OCI-LY1 (cell line): ENCODE measurements at regions not wholly inside any gene's neighbourhood (a gene's known extent, or its start where the extent isn't known, plus 50 kb on each side); places are given as distances from the start of the nearest gene placed in this dataset.

Experiments used
- H2AFZ ChIP-seq: fragments of 200-600 bp; sonication (generic), shearing (Covaris generic); 2 replicates; pipeline ENCODE4 v1.6.0; 2014; ENCODE audit warnings: antibody characterized with exemption, mild to moderate bottlenecking, low read length
- H3F3A ChIP-seq: fragments of 200-600 bp; sonication (generic), shearing (Covaris generic); 2 replicates; pipeline ENCODE4 v1.6.0; 2014; ENCODE audit warnings: mild to moderate bottlenecking, antibody characterized with exemption, low read length, moderate library complexity; ENCODE audit not compliant: insufficient read depth
- H3K27ac ChIP-seq: fragments of 200-600 bp; sonication (generic); 2 replicates; pipeline ENCODE4 v1.5.1; 2014; ENCODE audit warnings: low read length, mixed run types, mild to moderate bottlenecking, low read depth; ENCODE audit not compliant: poor library complexity, severe bottlenecking
- H3K27me3 ChIP-seq: fragments of 200-600 bp; sonication (generic); 2 replicates; pipeline ENCODE4 v1.6.0; 2014; ENCODE audit warnings: antibody characterized with exemption, mild to moderate bottlenecking, low read length, moderate library complexity; ENCODE audit not compliant: insufficient read depth
- H3K36me3 ChIP-seq: fragments of 200-600 bp; sonication (generic); 2 replicates; pipeline ENCODE4 v1.6.1; 2014; ENCODE audit warnings: mild to moderate bottlenecking, antibody characterized with exemption, low read length, moderate library complexity, mixed read lengths; ENCODE audit not compliant: insufficient read depth
- H3K4me1 ChIP-seq: fragments of 200-600 bp; sonication (generic); 2 replicates; pipeline ENCODE4 v1.5.1; 2014; ENCODE audit warnings: mild to moderate bottlenecking, low read length, moderate library complexity; ENCODE audit not compliant: insufficient read depth, severe bottlenecking
- H3K4me2 ChIP-seq: fragments of 200-600 bp; sonication (generic), shearing (Covaris generic); 2 replicates; pipeline ENCODE4 v1.6.1; 2014; ENCODE audit warnings: low read length
- H3K4me3 ChIP-seq: fragments of 200-600 bp; sonication (generic); 2 replicates; pipeline ENCODE4 v1.5.1; 2014; ENCODE audit warnings: low read length, low read depth, mild to moderate bottlenecking, mixed read lengths; ENCODE audit not compliant: poor library complexity, severe bottlenecking
- H3K79me2 ChIP-seq: fragments of 200-600 bp; shearing (Covaris generic); 2 replicates; pipeline ENCODE4 v1.6.1; 2016; ENCODE audit warnings: mixed run types, low read length, mixed read lengths; ENCODE audit not compliant: insufficient read depth
- H3K9ac ChIP-seq: fragments of 200-600 bp; sonication (generic), shearing (Covaris generic); 2 replicates; pipeline ENCODE4 v1.6.1; 2014; ENCODE audit warnings: mild to moderate bottlenecking, low read length, mixed read lengths
- H3K9me2 ChIP-seq: fragments of 200-600 bp; sonication (generic), shearing (Covaris generic); 2 replicates; pipeline ENCODE4 v1.6.1; 2014; ENCODE audit warnings: low read depth, mild to moderate bottlenecking, low read length, mixed read lengths
- H3K9me3 ChIP-seq: fragments of 200-600 bp; shearing (Covaris generic); 2 replicates; pipeline ENCODE4 v1.6.1; 2014; ENCODE audit warnings: low read length, mixed read lengths
- H4K20me1 ChIP-seq: fragments of 200-600 bp; sonication (generic), shearing (Covaris generic); 2 replicates; pipeline ENCODE4 v1.6.0; 2016; ENCODE audit warnings: mild to moderate bottlenecking, low read length; ENCODE audit not compliant: insufficient read depth
- CTCF ChIP-seq: fragments of 200-600 bp; sonication (generic), shearing (Covaris generic); IDR thresholded peaks from 2 replicates; pipeline ENCODE4 v1.5.1; 2017; ENCODE audit warnings: mild to moderate bottlenecking, antibody characterized with exemption, low read length, moderate library complexity, mixed read lengths
- EZH2 ChIP-seq: fragments of 200-600 bp; sonication (generic), shearing (Covaris generic); IDR thresholded peaks from 2 replicates; pipeline ENCODE4 v1.8.0; 2017; ENCODE audit warnings: borderline replicate concordance, mixed run types, mild to moderate bottlenecking, antibody characterized with exemption, low read length, moderate library complexity, mixed read lengths

GRCh38 chr16:86988920-86989696 is 328.1 kb downstream of the C16orf95 start:
- H3K36me3 ChIP-seq: no peaks in the 10 kb centered on the region
- H3K9me2 ChIP-seq: no peaks in the 10 kb centered on the region
- H3F3A ChIP-seq: no peaks in the 10 kb centered on the region
- no peak overlapping the region for H3K4me3 ChIP-seq
- no peak overlapping the region for H3K27ac ChIP-seq
- no peaks in the 10 kb centered on the region for H3K79me2 ChIP-seq
- no peaks in the 10 kb centered on the region for H3K9me3 ChIP-seq
- no peaks in the 10 kb centered on the region for H3K27me3 ChIP-seq
- H3K9ac ChIP-seq: no peak overlapping the region
- H4K20me1 ChIP-seq: no peaks in the 10 kb centered on the region
- no peaks in the 10 kb centered on the region for H3K4me1 ChIP-seq
- TF ChIP-seq CTCF (no peak), EZH2 (no peak)
- H2AFZ ChIP-seq: no peak overlapping the region
- no peak overlapping the region for H3K4me2 ChIP-seq

DNA sequence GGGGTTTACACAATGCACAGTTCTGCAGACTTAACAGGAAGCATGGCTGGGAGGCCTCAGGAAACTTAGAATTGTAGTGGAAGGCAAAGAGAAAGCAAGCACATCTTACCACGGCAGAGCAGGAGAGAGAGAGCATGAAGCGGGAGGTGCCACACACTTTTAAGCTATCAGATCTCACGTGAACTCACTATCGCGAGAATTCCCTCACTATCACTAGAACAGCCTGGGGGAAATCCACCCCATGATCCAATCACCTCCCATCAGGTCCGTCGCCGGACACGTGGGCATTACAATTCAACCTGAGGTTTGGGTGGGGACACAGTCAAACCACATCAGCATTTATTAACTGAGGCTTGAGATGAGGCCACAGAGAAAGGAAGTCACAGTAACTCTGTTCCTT is 326.7 kb downstream of the C16orf95 start:
- no peaks in the 10 kb centered on the region for H3K9me3 ChIP-seq
- H3K9ac ChIP-seq: no peak overlapping the region
- H3K4me3 ChIP-seq: no peak overlapping the region
- H2AFZ ChIP-seq: no peak overlapping the region
- H3K9me2 ChIP-seq: no peaks in the 10 kb centered on the region
- no peaks in the 10 kb centered on the region for H3K4me1 ChIP-seq
- H3F3A ChIP-seq: no peaks in the 10 kb centered on the region
- H3K79me2 ChIP-seq: no peaks in the 10 kb centered on the region
- H3K27ac ChIP-seq: no peak overlapping the region
- no peak for TF ChIP-seq CTCF
- TF ChIP-seq EZH2: no peak
- no peaks in the 10 kb centered on the region for H4K20me1 ChIP-seq
- no peaks in the 10 kb centered on the region for H3K27me3 ChIP-seq
- no peaks in the 10 kb centered on the region for H3K36me3 ChIP-seq
- no peak overlapping the region for H3K4me2 ChIP-seq

GRCh38 chr16:86991679-86992078 is 325.5 kb downstream of the C16orf95 start:
- no peak overlapping the region for H3K4me3 ChIP-seq
- no peaks in the 10 kb centered on the region for H3F3A ChIP-seq
- TF ChIP-seq CTCF (no peak), EZH2 (no peak)
- H3K4me2 ChIP-seq: no peak overlapping the region
- no peaks in the 10 kb centered on the region for H3K9me2 ChIP-seq
- no peaks in the 10 kb centered on the region for H3K36me3 ChIP-seq
- H4K20me1 ChIP-seq: no peaks in the 10 kb centered on the region
- no peaks in the 10 kb centered on the region for H3K9me3 ChIP-seq
- H3K79me2 ChIP-seq: no peaks in the 10 kb centered on the region
- no peaks in the 10 kb centered on the region for H3K4me1 ChIP-seq
- no peaks in the 10 kb centered on the region; the same call in 1 of the 2 replicates for H3K27me3 ChIP-seq
- H2AFZ ChIP-seq: no peak overlapping the region
- H3K9ac ChIP-seq: no peak overlapping the region
- H3K27ac ChIP-seq: no peak overlapping the region
